Activated naive CD4-positive, alpha-beta T cell treated with anti-CD3 and anti-CD28 coated beads, Interleukin-2, amount 50 U/mL, for 72 hours (primary cell): ENCODE measurements at regions not wholly inside any gene's neighbourhood (a gene's known extent, or its start where the extent isn't known, plus 50 kb on each side); places are given as distances from the start of the nearest gene placed in this dataset.
"Not testable (repeated sequence)": the region's sequence is repeated elsewhere in the genome, so short reads cannot be mapped to it uniquely, and the experiment has no call there.

Source experiments
- ATAC-seq, 2 donors: fragments of 150-1000 bp; cut with Tn5 transposase; 2 replicates each; pipeline ENCODE4 v1.10.0; 2021; ENCODE audit warnings: mild to moderate bottlenecking in 2 of 2, moderate library complexity in 2 of 2
- DNase-seq, 2 donors: peaks; one replicate each; pipeline ENCODE4 v3.0.0; 2021 to 2022; ENCODE audit warnings: low spot score in 2 of 2
- H3K27ac Mint-ChIP-seq, 2 donors: one replicate each; pipeline ENCODE4 v1.8.0; 2022; ENCODE audit warnings: mild to moderate bottlenecking in 2 of 2, mixed read lengths in 2 of 2
- H3K36me3 Mint-ChIP-seq, 2 donors: one replicate each; pipeline ENCODE4 v1.8.0; 2022; ENCODE audit warnings: mixed read lengths in 2 of 2
- H3K9me3 Mint-ChIP-seq, 2 donors: one replicate each; pipeline ENCODE4 v1.8.0; 2022; ENCODE audit warnings: mixed read lengths in 2 of 2

DNA sequence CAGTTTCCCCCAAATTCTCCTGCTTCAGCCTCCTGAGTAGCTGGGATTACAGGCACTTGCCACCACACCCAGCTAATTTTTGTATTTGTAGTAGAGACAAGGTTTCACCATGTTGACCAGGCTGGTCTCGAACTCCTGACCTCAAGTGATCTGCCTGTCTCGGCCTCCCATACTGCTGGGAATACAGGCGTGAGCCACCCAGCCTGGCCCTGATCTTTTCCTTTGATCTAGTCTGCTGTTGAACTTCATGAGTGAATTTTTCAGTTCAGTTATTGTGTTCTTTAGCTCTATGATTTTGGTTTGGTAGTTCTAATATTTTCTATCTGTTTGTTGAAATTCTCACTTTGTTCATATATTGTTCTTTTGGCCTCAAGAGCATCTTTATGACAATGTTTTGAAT is 83.4 kb upstream of the RAP2C start:
- H3K27ac Mint-ChIP-seq = not testable (repeated sequence)

DNA sequence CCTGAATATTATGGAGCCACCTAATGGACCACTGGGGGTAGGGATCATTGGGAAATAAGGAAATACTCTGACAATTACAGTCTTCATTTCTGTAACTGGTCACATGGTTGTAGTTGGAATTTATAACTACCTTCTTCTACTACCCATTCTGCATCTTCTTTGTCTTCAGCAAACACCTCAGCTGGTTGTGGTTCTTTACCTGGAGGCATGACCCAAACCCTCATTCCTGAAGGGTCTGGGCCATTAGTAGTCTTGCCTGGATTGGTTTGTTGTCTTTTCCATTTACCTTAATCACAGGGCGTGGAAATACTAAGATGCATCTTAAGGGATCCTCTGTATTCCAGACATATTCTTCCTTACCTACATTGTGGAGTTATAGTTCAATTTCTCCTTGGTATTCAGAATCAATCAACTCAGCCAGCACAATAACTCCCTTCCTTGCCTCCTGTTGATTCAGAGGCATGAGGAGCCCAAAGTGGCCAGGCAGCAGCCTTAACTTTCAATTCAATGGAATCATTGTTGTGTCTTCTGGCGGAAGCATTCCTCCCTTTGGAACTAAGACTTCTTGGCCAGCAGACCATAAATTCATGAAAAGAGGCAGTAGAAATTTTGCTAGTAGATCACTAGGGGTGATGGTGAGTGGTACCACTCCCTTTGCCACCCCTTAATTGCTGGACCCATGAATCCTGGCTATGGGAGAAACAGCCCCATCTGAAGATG is 75.7 kb upstream of the RAP2C start:
- no peaks in the 10 kb centered on the region for H3K9me3 Mint-ChIP-seq
- no peaks in the 10 kb centered on the region for H3K36me3 Mint-ChIP-seq
- no peak for ATAC-seq
- DNase-seq = no peak
- no peak overlapping the region for H3K27ac Mint-ChIP-seq

More for the DNA sequence above, 83.4 kb upstream of the RAP2C start:
- not testable (repeated sequence) for H3K36me3 Mint-ChIP-seq, H3K9me3 Mint-ChIP-seq, ATAC-seq, DNase-seq

DNA sequence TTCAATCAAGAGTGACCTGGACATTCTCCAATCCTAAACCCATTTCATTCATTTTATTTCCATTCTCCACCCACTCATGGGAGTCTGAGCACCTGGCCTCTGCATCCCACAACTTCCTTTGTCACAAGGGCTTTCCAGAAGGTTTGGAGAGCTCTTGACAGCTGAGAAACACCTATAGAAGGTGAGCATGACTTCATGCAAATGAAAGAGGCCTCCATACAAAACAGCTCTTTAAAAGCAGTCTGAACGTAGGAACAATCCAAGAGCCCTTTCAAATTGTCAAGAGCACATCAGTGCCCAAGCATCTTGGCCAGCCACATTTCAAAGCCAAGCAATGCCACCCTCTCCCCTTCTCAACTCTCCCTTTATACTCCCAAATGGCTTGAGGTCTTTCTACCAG is 74.9 kb upstream of the RAP2C start:
- DNase-seq = no peak

DNA sequence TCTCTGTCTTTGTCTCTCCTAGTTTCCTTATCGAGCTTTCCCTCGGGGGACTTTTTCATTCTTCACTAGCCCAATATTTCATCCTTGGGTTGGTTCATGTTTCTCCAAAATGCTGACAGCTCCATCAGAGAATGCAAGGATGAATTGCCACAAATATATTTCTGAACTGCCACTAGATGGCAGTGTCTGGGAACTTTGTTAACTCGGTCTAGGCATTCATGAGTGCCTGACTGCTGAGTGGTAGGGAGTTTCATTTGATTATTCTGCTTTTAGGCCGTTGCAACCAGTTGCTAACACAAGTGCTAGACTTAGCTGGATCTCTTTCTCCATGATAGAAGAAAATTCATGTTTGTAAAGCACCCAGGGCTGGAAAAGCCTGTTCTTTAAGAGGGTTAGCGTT is 73.5 kb upstream of the RAP2C start:
- Mint-ChIP-seq H3K27ac (no peak overlapping the region), H3K36me3 (no peaks in the 10 kb centered on the region), H3K9me3 (no peaks in the 10 kb centered on the region)
- peak; percentile 36 to 37 for ATAC-seq
- DNase-seq = peak in 1 of 2 donors; percentile 2

More for the DNA sequence above, 74.9 kb upstream of the RAP2C start:
- no peak for ATAC-seq
- no peak overlapping the region for H3K27ac Mint-ChIP-seq
- no peaks in the 10 kb centered on the region for H3K36me3 Mint-ChIP-seq
- H3K9me3 Mint-ChIP-seq = no peaks in the 10 kb centered on the region

DNA sequence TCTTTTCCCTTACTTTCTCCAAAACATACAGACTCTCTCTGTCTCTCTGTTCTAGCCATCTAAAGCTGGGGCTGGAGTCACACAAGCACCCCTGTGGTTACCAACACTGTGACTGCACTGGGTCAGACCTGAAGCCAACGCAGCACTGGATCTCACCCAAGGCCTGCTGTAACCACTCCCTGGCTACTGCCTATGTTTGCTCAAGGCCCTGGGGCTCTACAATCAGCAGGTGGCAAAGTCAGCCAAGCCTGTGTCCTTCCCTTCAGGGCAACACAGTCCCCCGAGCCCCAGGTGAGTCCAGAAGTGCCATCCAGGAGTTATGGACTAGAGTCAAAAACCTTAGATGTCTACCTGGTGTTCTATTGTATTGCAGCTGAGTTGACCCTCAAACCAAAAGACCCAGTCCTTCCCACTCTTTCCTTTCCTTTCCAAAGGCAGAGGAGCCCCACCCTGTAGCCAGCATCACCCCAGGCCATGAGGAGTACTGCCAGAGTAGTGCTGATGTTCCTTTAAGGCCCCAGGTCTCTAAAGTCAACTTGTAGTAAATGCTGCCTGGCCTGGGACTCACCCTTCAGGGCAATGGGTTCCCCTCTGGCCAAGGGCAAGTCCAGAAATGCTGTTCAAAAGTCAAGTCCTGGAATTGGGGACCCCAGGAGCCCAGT is 58.8 kb upstream of the RAP2C start:
- H3K36me3 Mint-ChIP-seq = no peaks in the 10 kb centered on the region
- no peak overlapping the region for H3K27ac Mint-ChIP-seq
- DNase-seq = no peak
- H3K9me3 Mint-ChIP-seq = peaks cover 0 to 4% of the 10 kb centered on the region in 2 donors
- ATAC-seq = no peak

DNA sequence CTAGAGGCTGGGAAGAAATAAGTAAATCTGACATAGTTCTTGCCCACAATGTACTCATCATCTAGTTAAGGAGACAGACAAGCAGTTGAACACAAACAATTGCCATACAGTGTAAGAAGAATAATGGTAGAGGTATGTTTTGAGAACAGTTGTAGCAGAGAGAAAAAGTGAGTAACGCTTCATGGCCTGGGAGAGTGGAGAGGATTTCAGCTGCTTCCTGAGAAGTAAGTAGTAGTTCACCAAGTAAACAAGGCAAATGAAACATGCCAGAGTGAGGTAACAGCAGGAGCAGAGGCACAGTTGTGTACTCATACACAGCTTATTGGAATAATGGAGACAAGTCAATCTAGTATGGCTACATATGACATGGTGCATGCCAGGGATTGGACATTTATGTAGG is 53.6 kb upstream of the RAP2C start:
- DNase-seq (no peak), ATAC-seq (no peak)
- H3K9me3 Mint-ChIP-seq = peaks cover 0 to 4% of the 10 kb centered on the region in 2 donors
- H3K27ac Mint-ChIP-seq = no peak overlapping the region
- no peaks in the 10 kb centered on the region for H3K36me3 Mint-ChIP-seq

DNA sequence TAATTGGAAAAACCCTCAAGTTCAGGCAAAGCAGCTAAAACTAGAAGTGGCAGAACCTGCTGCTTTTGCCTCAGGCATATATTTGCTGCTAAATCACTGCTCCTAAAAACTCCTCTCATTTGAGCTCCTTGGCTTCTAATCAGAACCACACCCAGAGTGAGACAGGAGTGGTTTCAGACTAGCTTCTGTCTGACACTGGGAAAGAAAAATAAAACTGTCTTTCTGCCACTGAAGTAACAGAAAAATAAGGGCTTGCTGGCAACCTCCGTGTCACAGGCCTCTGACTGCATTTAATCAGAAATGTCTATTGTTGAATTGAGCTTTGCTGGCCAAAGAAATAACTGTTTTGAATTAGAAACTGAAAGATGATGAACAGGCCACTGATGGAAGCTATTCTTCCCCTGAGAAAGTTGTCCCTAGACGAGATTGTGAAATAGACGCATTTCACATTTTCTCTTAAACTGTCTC is 52.1 kb upstream of the RAP2C start:
- no peaks in the 10 kb centered on the region for H3K36me3 Mint-ChIP-seq
- DNase-seq = no peak
- no peak for ATAC-seq
- H3K9me3 Mint-ChIP-seq = peaks cover 0 to 4% of the 10 kb centered on the region in 2 donors
- H3K27ac Mint-ChIP-seq = no peak overlapping the region

DNA sequence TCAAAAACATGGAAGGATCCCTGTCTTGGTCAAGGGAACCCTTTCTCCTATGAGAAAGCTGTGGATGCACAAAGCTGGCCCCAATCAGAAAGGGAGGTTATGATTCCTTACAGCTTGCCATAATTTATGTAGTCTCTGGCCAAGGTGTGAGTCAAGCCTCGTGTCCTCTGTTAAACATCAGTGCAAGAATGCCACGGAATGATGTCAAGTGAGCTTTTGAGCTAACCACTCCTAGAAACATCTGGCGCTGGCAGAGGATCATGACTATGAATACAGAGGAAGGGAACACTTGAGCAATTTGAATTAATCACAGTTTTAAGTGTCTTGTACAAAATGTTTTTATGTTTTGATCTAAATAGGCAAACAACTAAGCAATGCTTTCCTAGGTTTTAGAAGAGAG is 51.5 kb upstream of the RAP2C start:
- DNase-seq (no peak), ATAC-seq (no peak)
- Mint-ChIP-seq H3K36me3 (no peaks in the 10 kb centered on the region), H3K9me3 (peaks cover 0 to 4% of the 10 kb centered on the region in 2 donors), H3K27ac (no peak overlapping the region)

DNA sequence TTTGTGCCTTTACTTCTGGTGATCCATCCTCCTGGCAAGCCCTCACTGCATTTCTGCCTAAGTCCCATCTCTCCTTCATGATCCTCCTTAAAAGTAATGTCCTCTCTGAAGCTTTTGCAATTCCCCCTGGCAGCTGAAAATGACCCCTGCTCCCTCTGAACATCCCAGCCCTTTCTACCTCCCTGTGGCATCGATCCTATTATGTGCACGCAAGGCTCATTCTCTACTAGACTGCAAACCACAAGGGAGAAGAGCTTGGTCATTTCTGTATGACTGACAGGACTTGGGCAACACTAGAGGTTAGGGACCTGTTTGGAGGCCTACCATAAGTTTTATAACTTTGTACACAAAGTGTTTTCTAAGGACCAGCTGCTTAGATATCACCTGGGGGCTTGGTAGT is 50.8 kb upstream of the RAP2C start:
- Mint-ChIP-seq H3K9me3 (peaks cover 0 to 7% of the 10 kb centered on the region in 2 donors), H3K27ac (peak overlapping the region; percentile 32 to 44), H3K36me3 (no peaks in the 10 kb centered on the region)
- no peak for DNase-seq
- no peak for ATAC-seq
